ENCODE measurements at regions not wholly inside any gene's neighbourhood (a gene's known extent, or its start where the extent isn't known, plus 50 kb on each side); places are given as distances from the start of the nearest gene placed in this dataset.

DNA sequence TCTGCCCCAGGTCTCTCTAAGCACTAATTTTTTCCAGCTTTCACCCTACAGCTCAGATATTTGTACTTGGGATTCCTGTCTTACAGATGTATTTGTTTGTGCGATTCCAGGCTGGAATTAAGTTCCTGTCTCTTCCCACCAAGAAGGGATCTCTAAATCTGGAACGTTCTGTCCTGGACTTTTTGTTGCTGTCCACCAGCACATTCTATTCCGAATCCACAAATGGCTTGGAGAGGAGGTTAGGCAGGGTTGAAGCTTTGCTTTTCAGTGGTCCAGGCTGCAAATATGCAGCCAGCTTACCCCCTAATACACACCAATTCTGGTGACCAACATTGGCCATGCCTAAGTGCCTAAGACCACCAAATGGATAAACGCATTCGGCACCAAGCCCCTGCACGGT, 315.0 kb downstream of the TNS1 start:
- no peak for DNase-seq

DNA sequence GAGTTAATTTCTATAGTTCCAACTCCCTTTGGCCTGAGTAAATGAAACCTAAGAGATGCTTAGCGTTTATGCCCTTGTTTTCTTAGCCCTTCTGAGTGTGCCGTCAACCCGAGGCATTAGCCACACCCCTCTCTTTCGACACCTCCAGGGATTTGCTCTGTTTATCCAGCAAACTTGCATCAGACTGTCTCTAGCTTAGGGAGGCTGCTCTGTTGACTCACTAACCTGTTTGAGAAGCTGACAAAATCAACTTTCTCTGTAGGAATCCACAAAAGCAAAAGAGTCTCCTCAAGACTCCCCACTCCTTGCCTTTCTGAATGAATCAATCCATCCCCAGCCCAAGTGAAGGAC, 317.6 kb downstream of the TNS1 start:
- no peak for DNase-seq

DNA sequence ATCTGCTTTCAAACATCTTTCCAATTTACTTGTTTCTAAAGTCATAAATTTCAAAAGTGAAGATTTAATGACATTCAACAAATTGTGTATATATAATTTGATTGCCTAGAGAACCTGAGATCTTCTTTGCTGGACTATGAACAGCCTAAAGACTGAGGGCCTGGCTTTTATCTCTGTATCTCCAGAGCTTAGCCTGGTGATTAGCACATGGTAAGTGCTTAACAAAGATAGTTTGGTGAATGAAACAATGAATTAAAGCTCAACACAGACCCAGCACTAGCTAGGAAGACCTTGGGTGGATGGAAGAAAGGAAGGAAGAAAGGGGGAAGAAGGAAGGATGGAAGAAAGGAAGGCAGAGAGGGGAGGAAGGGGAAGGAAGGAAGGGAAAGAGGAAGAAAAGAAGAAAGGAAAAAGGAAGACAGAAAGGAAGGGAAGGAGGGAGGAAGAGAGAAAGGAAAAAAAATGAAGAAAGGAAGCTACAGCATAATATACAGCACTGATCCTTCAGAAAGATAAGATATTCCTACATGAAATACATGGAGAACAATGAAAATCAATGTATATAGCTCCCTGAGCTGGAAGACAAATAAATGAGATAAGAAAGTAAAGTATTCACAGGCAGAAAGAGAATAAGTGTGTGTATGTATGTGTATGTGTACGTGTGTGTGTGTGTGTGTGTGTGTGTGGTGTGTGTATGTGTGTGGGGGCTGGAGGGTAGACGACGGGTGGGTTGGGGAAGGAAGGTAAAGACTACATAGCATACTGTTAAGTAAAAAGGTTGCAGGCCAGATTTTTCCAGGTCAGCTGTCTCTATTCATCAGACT, 318.2 kb downstream of the TNS1 start:
- no peak for DNase-seq

DNA sequence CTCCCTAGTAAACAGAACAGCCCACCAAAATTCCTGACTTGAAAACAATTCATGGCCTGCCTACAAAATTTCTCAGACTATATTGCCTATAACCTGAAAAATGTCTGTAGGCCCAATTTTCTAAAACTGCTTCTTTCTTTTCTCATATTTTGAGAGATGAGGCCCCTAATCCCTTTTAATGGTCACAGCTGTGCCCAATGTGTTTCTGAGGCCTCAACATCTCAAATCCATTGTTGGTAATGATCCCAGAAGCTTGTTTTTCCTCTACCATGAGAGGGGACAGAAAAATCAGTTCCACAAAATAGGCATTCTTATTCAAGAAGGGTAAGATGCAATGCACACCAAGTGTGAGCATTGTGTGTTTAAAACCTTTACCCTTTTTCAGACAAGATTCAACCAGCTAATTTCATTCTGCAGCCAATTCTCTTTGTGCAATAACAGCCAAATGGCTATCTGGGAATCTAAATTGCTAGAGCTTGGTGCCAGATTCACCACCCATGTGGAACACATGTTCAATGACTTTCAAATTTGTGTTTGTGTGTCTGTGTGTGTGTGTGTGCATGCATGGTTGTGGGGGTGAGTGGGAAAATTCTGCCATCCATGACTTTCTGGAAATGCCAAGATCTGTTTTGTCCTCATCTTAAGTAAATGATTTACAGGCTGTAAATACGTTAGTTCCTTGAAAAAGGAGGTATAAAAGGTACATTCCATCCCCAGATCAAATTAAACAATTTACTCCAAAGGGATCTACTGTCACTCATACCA, 319.5 kb downstream of the TNS1 start:
- no peak for DNase-seq

DNA sequence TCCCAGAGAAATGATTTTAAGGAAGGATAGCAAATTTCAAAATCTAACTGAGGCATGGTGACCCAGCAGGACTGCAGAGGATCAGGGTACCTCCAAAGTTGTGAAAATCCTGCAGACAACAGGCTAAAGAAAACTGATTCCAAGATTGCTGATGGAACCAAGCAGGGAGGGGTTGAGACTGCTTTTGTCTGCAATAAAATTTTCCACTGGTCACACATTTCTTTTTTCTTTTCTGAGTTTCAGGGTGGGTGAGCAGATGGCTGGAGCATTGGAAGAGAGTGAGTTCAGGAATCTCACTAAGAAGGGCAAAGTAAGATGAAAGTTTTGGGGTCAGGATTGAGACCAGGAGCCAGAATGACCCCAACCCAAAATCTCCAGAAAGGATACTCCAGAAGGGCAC, 321.0 kb downstream of the TNS1 start:
- no peak for DNase-seq

DNA sequence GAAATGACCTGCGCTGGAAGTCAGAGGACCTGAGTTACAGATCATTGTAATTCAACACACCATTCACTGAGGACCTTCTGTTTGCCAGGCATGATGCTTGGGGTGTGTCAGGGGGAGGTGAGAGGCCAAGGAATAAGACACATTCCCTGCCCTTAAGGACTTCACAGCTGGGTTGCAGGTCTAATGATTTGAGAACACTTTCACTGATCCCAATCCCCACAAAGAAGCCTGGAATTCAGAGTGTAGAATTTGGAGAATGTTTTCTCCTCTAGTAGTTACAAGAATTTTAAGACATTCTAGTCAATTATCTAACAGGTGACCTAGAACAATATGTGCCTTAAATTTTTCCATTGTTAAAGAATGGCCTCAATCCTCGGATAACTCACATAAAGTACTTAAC, 322.4 kb downstream of the TNS1 start:
- DNase-seq, result no peak

DNA sequence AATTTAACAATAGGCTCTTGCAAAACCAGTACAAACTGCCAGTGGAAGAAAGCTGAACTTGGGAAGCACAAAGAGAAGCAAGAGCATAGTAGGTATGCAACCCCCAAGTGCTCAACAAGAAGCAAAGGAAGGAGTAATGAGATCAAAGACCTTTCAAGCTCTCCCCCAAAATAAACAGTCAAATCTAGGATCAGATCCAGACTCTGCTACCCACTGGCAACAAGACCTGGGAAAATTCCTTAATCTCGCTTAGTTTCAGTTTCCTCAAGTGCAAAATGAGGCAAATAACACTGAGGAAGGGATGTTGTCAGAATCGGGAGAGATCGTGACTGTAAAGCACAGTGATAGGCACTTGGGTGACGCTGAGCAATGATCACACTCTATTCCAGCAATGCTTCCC, 329.2 kb downstream of the TNS1 start:
- no peak for DNase-seq

DNA sequence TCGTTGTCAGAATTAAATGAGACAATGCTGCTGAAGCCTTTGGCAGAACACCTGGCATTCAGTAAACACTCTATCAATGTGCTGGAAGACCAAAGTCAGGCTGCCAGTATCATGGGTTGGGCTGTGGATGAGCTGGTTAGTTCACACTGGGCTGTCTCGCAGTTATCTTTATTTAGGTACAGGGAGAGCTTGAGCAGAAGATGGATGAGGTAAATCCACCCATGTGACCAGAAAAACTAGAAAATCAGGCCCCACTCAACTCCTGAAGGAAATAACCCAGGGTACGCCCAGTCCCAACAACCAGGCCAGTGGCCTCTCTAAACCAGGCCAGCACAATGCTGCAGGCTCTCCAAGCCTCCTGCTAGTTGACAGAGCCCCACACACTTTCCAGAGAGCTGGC, 330.3 kb downstream of the TNS1 start:
- DNase-seq, result no peak

DNA sequence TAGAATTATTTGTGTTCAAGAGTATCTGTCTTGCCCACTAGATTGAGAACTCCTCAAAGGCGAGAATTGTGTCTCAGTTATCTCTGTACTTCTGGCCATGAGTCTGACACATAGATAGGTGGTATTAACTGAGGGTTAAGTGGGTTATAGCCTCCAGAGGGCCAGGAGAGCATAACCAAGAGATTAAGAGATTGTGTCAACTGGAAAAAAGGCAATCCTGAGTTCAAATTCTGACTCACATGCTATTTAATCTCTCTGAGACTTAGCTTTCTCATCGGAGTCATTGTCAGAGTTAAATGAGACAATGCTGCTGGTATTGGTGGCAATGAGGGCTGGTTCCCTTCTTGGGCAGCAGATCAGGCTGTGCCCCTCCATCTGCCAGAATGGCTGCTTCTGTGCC, 330.9 kb downstream of the TNS1 start:
- DNase-seq, result no peak

DNA sequence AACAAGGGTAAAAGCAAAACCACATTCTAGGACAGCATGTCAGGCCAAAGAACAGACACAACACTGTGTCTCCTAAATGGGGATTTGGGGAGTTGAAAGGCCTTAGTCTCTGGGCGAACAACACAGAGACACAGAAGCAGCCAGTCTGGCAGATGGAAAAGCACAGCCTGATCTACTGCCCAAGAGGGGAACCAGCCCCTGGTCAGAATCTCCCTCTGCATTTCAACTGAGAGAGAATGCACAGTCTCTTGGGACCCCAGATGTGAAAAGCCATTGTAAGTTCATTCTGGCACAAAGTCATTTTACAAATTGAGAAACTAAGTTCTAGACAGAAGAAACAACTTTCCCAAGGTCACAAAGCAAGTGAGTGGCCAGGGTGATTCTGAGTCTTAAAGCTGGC, 331.7 kb downstream of the TNS1 start:
- DNase-seq, result no peak

DNA sequence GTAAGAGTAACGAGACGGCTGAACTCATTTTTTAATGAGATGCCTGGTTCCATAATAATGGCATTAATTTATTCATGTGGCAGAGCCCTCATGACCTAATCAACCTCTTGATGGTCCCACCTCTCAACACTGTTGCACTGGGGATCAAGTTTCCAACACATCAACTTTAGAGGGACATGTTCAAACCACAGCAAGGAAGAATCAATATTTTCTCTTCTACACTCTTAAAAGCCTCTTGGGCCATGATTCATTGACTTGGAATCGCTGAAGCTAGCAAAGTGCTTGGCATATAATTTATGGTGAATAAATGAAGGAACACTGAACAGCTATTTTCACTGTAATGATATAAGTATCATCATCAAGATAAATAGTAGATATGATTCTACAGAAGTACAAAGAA, 333.0 kb downstream of the TNS1 start:
- DNase-seq, result no peak

DNA sequence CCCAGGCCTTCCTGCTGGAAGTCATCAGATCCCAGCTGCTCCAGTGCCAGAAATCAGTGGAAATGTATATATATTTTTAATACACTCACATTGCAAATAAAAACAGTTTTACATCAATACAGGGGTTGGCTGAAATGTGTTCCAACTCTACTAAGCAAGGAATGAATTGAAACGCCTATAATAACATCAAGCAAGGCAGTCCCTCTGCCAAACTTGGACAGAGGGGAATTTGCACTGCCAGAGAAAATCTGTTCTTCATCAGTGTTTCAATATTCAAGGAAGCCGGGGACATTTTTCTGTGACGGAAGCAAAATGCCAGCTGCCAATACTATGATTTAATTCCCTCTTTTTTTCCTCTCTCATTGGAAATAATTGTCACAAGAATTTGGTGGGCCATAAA, 335.3 kb downstream of the TNS1 start:
- no peak for DNase-seq

DNA sequence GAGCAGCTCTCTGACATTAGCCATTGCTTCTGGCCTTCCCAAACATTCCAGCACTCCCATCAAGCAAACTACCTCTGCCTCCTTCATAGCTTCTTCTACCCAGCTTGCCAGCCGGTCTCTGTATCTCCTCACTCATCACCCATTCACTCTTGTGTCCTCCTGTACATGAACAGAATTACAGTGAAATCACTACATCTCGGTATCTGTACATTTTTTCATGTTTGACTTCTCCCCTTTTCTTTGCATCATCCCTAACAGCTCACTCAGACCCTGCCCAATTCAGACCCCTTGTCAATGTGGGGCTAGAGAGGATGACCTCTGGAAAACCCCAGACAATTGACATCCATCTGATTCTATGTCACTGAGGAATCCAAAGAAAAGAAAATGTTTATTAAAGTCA, 335.8 kb downstream of the TNS1 start:
- DNase-seq, result no peak

DNA sequence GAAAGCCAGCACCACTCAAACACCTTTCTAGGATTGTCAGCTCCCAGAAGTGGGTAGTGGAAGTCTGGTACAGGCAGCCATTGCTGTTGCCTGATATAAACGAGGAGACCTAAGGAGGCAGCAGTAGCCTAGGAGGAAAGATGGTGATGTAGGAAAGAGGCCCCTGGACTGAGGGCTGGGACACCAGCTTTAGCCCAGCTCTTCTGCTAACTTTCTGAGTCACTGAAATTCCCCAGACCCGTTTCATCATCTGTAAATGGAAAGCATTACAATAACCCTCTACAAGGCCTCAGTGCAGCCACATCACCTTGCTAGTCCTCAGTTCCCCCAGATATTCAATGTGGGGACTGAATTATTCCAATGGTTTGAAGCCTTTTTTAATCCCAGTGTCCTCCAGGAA, 336.5 kb downstream of the TNS1 start:
- DNase-seq, result no peak

DNA sequence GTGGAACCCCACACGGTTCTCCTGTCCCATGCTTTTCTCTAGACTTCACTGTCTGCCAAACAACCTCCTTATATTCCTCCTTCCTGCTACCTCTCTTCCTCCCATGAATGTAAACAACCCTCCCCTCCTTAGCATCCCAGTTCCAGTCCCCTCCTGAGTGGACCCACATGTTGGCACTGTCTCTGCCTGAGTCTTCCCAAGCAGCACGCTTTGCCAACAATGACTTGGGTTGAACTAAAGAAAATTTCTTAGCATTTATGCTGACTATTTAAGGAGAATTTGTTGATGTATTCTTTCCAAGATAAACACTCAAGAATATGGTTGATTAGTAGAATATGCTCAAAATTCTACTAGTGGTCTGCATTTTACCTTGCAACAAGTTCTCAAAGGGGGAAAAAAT, 338.0 kb downstream of the TNS1 start:
- no peak for DNase-seq

DNA sequence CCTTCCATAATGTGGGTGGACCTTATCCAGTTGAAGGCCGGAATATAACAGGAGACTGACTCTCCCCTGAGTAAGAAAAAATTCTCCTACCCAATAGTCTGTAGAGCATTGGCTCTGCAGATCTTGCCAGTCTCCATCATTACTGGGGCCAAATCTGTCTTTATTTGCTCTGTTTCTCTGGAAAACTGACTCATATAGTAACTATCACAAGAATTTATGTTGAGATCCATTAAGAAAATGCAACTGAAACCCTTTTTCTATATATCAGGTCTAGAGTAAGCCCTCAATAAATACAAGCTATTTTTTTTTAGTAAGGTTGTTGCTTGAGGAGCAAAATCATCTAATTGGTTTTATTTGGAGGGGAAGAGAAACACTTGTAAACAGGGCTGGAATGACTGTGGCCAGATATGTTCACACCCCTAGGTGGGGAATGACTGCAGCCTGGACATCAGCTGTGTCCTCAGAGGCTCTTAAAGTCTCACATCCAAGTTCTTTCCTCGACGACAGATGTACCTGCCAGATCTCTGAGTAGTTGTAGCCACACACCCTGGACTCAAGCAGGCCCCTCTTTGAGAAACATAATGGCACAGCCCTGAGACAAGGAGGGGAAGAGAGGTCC, 339.7 kb downstream of the TNS1 start:
- no peak for DNase-seq

DNA sequence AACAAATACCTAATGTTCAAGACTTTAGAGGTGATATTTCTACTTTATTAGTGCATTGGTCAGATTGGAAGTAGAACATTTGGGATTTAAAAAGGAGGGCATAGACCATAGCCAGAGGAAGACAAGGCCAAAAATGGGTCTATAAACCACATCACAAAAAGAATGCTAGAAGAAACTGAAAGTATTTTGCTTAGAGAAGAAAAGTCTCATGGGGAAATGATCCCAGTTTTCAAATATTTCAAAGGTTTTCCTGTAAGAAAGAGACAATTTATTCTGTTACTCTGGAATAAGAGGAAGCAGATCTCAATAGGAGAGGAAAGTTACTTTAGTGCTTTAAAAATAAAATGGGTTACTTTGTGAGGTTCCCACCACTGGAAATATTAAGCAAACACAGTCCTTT, 341.4 kb downstream of the TNS1 start:
- no peak for DNase-seq

DNA sequence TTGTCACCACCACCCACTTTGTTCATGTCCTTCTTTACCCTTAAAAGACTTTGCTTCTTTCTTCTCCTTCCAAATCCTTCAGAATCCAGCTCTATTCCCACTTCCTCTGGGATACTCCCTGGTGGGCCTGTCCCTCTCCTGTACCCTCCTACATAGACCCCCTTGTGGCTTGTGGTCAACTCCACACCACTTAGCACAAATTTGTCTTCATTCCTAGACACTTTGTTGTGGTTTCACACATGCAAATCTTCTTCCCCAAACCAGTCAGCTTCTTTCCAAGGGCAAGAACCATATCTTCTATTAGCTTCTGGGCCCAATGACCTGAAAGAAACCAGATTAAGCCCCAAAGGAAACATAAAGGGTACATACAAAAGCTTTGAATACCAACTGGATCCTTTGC, 342.4 kb downstream of the TNS1 start:
- DNase-seq, result no peak

DNA sequence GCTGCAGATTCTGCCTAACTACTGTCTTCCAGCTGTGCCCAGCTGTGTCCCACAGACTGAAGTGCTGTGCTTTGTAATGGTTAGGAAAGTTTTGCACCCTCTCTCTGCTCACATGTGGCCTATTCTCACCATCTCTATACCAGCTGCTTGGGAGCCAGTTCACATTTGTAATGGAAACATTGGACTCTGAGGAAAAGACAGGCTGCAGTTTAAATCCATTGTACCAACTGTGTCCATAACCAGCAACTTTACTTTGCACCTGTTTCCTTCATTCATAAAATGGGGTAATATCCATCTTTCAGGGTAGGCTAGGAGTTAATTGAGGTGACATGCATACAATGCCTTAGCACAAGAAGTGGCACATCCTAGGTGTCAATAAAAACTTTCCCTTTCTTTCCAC, 344.0 kb downstream of the TNS1 start:
- no peak for DNase-seq

DNA sequence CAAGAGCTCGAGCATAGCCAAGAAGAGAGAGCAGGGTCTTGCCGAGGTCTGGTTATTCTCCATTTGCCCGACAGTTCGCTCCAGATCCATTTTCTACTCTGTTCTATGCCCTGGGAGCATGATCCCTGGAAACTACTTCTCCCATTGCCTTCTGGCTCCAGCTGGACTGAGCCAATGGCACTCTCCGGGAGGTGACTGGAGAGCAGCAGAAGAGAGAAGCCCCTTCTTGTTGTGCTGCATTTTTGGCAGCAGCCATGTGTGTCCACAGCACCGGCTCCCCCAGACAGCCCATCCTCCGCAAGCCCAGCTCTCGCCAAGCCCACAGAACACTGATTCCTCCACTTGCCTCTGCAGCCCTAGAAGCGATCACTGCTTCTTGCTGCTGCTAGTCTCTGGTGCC, 345.5 kb downstream of the TNS1 start:
- no peak for DNase-seq

DNA sequence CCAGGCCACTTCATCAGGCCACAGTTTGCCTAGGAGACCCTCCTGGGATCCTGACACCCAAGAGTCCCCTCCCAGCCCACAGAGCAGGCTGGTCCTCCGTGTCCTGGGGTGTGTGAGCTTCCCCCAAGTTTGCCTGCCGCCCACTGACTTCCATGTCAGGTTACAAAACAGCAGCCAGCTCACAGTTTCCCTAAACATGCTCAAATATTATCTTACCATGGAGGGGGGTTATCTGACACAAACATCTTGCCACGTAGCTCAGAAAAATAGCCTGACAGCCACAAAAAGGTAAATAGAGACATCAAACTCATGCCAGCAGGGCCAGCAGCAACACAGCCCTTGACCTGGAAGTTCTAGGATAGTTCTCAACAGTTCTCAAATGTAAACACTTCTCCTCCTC, 346.5 kb downstream of the TNS1 start:
- no peak for DNase-seq

DNA sequence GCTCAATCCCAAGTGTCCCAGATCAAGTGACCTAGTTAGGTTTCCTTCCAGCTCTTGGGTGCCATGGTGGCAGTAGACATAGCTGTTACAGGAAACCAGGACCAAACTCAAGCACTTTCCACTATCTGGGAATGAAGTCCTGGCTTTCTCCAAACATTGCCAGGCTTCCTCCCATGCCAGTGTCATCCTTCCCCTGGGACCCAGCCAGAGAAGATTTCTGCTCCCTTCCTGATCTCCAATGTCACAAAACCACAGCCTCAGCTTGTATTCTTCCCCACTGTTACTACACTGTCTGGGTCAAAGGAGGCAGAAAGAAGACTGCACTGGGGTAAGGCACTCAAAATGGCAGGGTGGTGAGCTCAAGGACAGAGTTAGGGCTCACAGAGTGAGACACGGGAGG, 347.1 kb downstream of the TNS1 start:
- DNase-seq, result no peak

DNA sequence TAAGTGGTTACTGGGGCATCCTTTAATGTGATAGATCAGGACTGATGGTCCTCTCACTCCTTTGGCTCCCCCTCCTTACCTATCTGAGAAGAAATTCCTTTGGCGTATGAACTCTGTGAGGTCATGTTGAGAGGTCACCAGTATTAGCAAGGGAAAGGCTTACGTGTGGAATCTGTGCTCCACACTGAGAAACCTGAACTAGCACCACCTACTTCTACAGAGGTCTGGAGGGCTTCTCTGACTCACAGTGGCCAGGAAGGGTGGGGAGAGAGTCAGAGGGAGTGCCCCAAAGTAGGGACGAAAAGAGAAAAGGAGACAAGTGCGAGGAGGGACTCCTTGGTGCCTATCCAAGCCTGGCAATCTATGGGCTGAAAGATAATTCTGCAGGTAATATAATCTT, 348.6 kb downstream of the TNS1 start:
- no peak for DNase-seq

Data from central memory CD4-positive, alpha-beta T cell (primary cell).